Memory B cell (primary cell): ENCODE measurements at regions not wholly inside any gene's neighbourhood (a gene's known extent, or its start where the extent isn't known, plus 50 kb on each side); places are given as distances from the start of the nearest gene placed in this dataset.

ENCODE experiments used
- ATAC-seq: fragments of 150-1000 bp; cut with Tn5 transposase; 2 replicates; pipeline ENCODE4 v1.10.0; 2021; ENCODE audit warnings: low read depth, mild to moderate bottlenecking, moderate library complexity
- DNase-seq, 2 donors: peaks; one replicate each; pipeline ENCODE4 v3.0.0; 2022; ENCODE audit warnings: low spot score in 2 of 2
- H3K27ac Mint-ChIP-seq: one replicate; pipeline ENCODE4 v1.8.0; 2022; ENCODE audit warnings: mild to moderate bottlenecking, moderate library complexity, mixed read lengths
- H3K27me3 Mint-ChIP-seq: one replicate; pipeline ENCODE4 v1.8.0; 2022; ENCODE audit warnings: mixed read lengths
- H3K36me3 Mint-ChIP-seq: one replicate; pipeline ENCODE4 v1.8.0; 2022; ENCODE audit warnings: mild to moderate bottlenecking, mixed read lengths
- H3K4me1 Mint-ChIP-seq: one replicate; pipeline ENCODE4 v1.8.0; 2022; ENCODE audit warnings: mixed read lengths
- H3K4me3 Mint-ChIP-seq: one replicate; pipeline ENCODE4 v1.8.0; 2022; ENCODE audit warnings: mild to moderate bottlenecking, moderate library complexity, mixed read lengths
- H3K9me3 Mint-ChIP-seq: one replicate; pipeline ENCODE4 v1.8.0; 2022; ENCODE audit warnings: mixed read lengths

GRCh38 chr5:60377826-60378225, 322.1 kb downstream of the DEPDC1B start:
- no peak for ATAC-seq
- no peaks in the 10 kb centered on the region for H3K27me3 Mint-ChIP-seq

DNA sequence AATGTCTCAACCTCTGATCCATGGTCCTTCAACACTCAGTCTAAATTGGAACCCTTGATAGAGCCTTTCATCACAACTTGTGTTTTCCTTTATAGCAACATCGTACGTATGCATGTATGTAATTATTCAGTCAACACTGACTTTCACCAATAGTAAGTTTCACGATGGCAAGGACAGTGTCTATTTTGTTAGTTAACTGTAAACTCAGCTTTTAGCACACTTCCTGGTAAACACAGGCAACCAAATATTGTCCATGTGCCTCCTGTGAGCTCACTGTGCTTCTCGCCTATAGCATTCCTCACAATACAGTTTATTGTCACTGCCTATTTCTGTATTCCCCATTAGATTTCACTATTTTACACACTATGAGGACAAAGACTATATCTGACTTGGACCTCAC, 323.1 kb downstream of the DEPDC1B start:
- H3K27ac Mint-ChIP-seq: no peak overlapping the region
- no peak for ATAC-seq

More at GRCh38 chr5:60377826-60378225, 322.1 kb downstream of the DEPDC1B start:
- Mint-ChIP-seq H3K36me3 (peaks cover 2% of the 10 kb centered on the region), H3K27ac (no peak overlapping the region), H3K4me3 (no peak overlapping the region), H3K4me1 (peaks cover 8% of the 10 kb centered on the region), H3K9me3 (no peaks in the 10 kb centered on the region)
- no peak for DNase-seq

DNA sequence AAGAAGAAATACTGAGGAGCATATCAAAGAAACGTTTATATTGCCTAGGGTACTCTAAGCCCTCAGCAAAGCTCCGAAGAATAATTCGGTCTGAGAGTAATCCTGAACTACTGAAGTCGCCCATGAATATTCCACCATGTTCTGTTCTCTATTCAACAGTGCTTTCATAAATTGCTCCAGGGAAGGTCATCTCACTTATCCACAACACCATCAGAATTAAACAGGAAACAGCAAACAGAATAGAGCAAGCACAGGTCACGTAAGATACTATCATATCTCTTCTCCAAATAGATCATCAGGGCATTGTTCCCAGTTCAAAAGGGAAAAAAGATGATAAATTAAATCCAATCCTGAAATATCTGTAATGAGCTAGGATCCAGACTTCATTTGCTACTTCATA, 325.6 kb downstream of the DEPDC1B start:
- Mint-ChIP-seq H3K4me1 (peaks cover 3% of the 10 kb centered on the region), H3K27me3 (no peaks in the 10 kb centered on the region), H3K36me3 (peaks cover 4% of the 10 kb centered on the region), H3K27ac (no peak overlapping the region), H3K9me3 (no peaks in the 10 kb centered on the region), H3K4me3 (no peak overlapping the region)
- DNase-seq (no peak), ATAC-seq (no peak)

More for the DNA sequence above, 323.1 kb downstream of the DEPDC1B start:
- Mint-ChIP-seq H3K9me3 (no peaks in the 10 kb centered on the region), H3K36me3 (peaks cover 2% of the 10 kb centered on the region), H3K4me3 (no peak overlapping the region), H3K4me1 (peaks cover 7% of the 10 kb centered on the region), H3K27me3 (no peaks in the 10 kb centered on the region)
- DNase-seq: no peak

GRCh38 chr5:60372786-60373185, 327.2 kb downstream of the DEPDC1B start:
- H3K36me3 Mint-ChIP-seq: peaks cover 6% of the 10 kb centered on the region
- H3K4me1 Mint-ChIP-seq: peaks cover 3% of the 10 kb centered on the region
- no peak overlapping the region for H3K27ac Mint-ChIP-seq
- no peaks in the 10 kb centered on the region for H3K27me3 Mint-ChIP-seq
- no peaks in the 10 kb centered on the region for H3K9me3 Mint-ChIP-seq
- no peak overlapping the region for H3K4me3 Mint-ChIP-seq
- ATAC-seq (no peak), DNase-seq (no peak)

DNA sequence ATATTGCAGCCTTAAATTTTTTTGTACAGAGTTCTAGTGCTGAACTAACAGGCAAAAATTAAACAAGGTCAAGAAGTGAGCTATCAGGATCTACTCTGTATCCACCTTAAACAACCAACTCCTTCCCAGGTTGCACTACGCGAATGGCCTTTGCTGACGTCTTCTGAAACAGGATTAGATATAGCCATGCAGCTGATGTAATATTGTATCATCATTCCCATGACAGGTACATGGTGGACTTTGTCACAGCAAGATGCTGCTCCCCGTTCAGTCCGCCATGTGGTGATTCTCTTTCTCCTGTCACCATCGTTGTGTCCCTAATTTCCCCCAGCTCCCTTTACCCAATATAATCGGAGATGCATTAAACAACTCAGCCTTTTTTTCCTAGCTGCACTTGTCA, 328.9 kb downstream of the DEPDC1B start:
- no peak for DNase-seq
- Mint-ChIP-seq H3K9me3 (no peaks in the 10 kb centered on the region), H3K4me3 (no peak overlapping the region), H3K27ac (no peak overlapping the region), H3K4me1 (peaks cover 3% of the 10 kb centered on the region), H3K27me3 (no peaks in the 10 kb centered on the region), H3K36me3 (peaks cover 4% of the 10 kb centered on the region)
- ATAC-seq: no peak

- H3K27ac Mint-ChIP-seq: no peak overlapping the region
- H3K27me3 Mint-ChIP-seq: no peaks in the 10 kb centered on the region
- H3K9me3 Mint-ChIP-seq: no peaks in the 10 kb centered on the region
- H3K36me3 Mint-ChIP-seq: peaks cover 4% of the 10 kb centered on the region
- ATAC-seq (no peak), DNase-seq (no peak)
- no peak overlapping the region for H3K4me3 Mint-ChIP-seq
- H3K4me1 Mint-ChIP-seq: peaks cover 3% of the 10 kb centered on the region
These were observed 329.5 kb downstream of the DEPDC1B start for GRCh38 chr5:60370508-60370907.

- Mint-ChIP-seq H3K27me3 (no peaks in the 10 kb centered on the region), H3K4me3 (no peak overlapping the region), H3K36me3 (peaks cover 4% of the 10 kb centered on the region), H3K27ac (no peak overlapping the region), H3K4me1 (peaks cover 3% of the 10 kb centered on the region), H3K9me3 (no peaks in the 10 kb centered on the region)
- DNase-seq (no peak), ATAC-seq (no peak)
These were observed 330.6 kb downstream of the DEPDC1B start for GRCh38 chr5:60369391-60369790.

DNA sequence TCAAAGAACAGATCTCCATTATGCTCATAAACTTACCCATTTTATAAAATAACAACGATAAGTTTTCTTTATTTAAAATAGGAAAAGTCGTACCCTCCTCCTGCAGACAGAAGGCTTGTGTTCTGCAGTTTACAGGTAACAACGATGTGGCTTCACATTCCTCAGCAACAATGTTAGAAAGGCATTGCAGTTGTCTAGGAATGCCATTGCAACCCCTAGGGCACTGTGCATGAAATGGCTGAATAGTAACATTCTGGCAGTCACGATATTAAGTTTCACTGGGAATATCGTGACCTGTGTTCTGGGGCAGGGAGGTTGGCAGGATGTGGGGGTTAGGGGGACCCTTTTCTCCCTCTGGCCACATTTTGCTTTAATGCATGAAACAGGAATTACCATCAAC, 331.9 kb downstream of the DEPDC1B start:
- ATAC-seq: no peak
- Mint-ChIP-seq H3K27ac (no peak overlapping the region), H3K4me1 (peaks cover 4% of the 10 kb centered on the region), H3K36me3 (peaks cover 4% of the 10 kb centered on the region), H3K9me3 (no peaks in the 10 kb centered on the region), H3K27me3 (no peaks in the 10 kb centered on the region), H3K4me3 (no peak overlapping the region)
- DNase-seq: no peak

- H3K27ac Mint-ChIP-seq: no peak overlapping the region
- no peaks in the 10 kb centered on the region for H3K27me3 Mint-ChIP-seq
- H3K4me1 Mint-ChIP-seq: peaks cover 2% of the 10 kb centered on the region
- H3K9me3 Mint-ChIP-seq: no peaks in the 10 kb centered on the region
- H3K36me3 Mint-ChIP-seq: peaks cover 4% of the 10 kb centered on the region
- ATAC-seq: no peak
- no peak for DNase-seq
- H3K4me3 Mint-ChIP-seq: no peak overlapping the region
These were observed 333.5 kb downstream of the DEPDC1B start for GRCh38 chr5:60366489-60366888.

GRCh38 chr5:60365001-60365400, 335.0 kb downstream of the DEPDC1B start:
- Mint-ChIP-seq H3K27me3 (no peaks in the 10 kb centered on the region), H3K9me3 (no peaks in the 10 kb centered on the region), H3K36me3 (peaks cover 4% of the 10 kb centered on the region), H3K4me3 (no peak overlapping the region), H3K27ac (no peak overlapping the region), H3K4me1 (peaks cover 2% of the 10 kb centered on the region)
- ATAC-seq (no peak), DNase-seq (no peak)

GRCh38 chr5:60362158-60362557, 337.8 kb downstream of the DEPDC1B start:
- DNase-seq (no peak), ATAC-seq (no peak)
- Mint-ChIP-seq H3K9me3 (no peaks in the 10 kb centered on the region), H3K27ac (no peak overlapping the region), H3K4me3 (no peak overlapping the region), H3K27me3 (no peaks in the 10 kb centered on the region), H3K4me1 (peaks cover 2% of the 10 kb centered on the region), H3K36me3 (no peaks in the 10 kb centered on the region)

- no peak overlapping the region for H3K4me3 Mint-ChIP-seq
- H3K36me3 Mint-ChIP-seq: no peaks in the 10 kb centered on the region
- H3K4me1 Mint-ChIP-seq: peaks cover 2% of the 10 kb centered on the region
- H3K27ac Mint-ChIP-seq: no peak overlapping the region
- H3K9me3 Mint-ChIP-seq: no peaks in the 10 kb centered on the region
- ATAC-seq (no peak), DNase-seq (no peak)
- H3K27me3 Mint-ChIP-seq: no peaks in the 10 kb centered on the region
These were observed 339.6 kb downstream of the DEPDC1B start for GRCh38 chr5:60360355-60360754.

- H3K4me1 Mint-ChIP-seq: no peaks in the 10 kb centered on the region
- ATAC-seq: no peak
- H3K27me3 Mint-ChIP-seq: no peaks in the 10 kb centered on the region
These were observed 342.7 kb downstream of the DEPDC1B start for GRCh38 chr5:60357302-60357701.

GRCh38 chr5:60356745-60357144, 343.2 kb downstream of the DEPDC1B start:
- no peak overlapping the region for H3K27ac Mint-ChIP-seq
- H3K36me3 Mint-ChIP-seq: no peaks in the 10 kb centered on the region
- H3K4me3 Mint-ChIP-seq: no peak overlapping the region
- no peak for DNase-seq
- no peaks in the 10 kb centered on the region for H3K4me1 Mint-ChIP-seq
- no peak for ATAC-seq
- H3K9me3 Mint-ChIP-seq: peaks cover 1% of the 10 kb centered on the region
- no peaks in the 10 kb centered on the region for H3K27me3 Mint-ChIP-seq

More at GRCh38 chr5:60357302-60357701, 342.7 kb downstream of the DEPDC1B start:
- no peak for DNase-seq
- no peak overlapping the region for H3K27ac Mint-ChIP-seq
- H3K9me3 Mint-ChIP-seq: no peaks in the 10 kb centered on the region
- no peaks in the 10 kb centered on the region for H3K36me3 Mint-ChIP-seq
- no peak overlapping the region for H3K4me3 Mint-ChIP-seq

DNA sequence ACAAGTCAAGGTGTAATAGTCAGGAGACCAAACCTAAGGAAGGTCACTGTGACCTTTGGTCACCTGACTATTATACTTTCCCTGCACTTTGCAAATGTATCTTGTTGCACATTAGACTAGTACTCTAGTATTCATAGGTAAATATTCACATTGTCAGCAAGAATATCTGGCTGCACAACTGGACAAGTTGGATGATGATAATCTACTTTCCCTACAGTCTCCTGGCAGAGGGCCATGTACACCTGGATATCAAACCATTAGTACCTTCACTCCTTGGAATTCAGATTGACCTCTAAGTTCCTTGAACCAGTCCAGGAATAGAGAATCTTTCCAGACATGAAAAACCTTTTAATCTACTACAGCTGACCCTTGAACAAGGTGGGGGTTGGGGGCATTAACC, 344.8 kb downstream of the DEPDC1B start:
- no peaks in the 10 kb centered on the region for H3K36me3 Mint-ChIP-seq
- H3K27ac Mint-ChIP-seq: no peak overlapping the region
- DNase-seq (no peak), ATAC-seq (no peak)
- no peak overlapping the region for H3K4me3 Mint-ChIP-seq
- H3K9me3 Mint-ChIP-seq: peaks cover 1% of the 10 kb centered on the region
- no peaks in the 10 kb centered on the region for H3K27me3 Mint-ChIP-seq
- H3K4me1 Mint-ChIP-seq: no peaks in the 10 kb centered on the region
